ENCODE measurements at regions not wholly inside any gene's neighbourhood (a gene's known extent, or its start where the extent isn't known, plus 50 kb on each side); places are given as distances from the start of the nearest gene placed in this dataset.

DNA sequence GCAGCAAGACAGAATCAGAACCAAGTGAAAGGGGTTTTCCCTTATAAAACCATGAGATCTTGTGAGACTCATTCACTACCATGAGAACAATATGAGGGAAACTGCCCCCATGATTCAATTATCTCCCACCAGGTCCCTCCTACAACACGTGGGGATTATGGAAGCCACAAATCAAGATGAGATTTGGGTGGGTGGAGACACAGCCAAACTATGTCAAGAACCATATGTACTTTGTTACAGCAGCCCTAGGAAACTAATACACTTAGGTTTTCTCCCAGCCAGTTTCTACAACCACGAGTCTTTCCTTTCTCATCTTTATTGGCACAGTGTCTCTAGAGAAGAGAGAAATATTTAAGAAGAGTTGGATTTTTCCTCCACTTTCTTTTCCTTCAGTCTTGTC, 72.6 kb downstream of the BTG1 start:
- H3K27me3 ChIP-seq (replicated peaks; ENCODE audit: insufficient read depth, low read depth, low read length, poor library complexity): no peaks in the 10 kb centered on the region
- H3K4me3 ChIP-seq (ENCODE audit: low read depth, low read length, poor library complexity, severe bottlenecking): no peak overlapping the region
- peaks cover 3% of the 10 kb centered on the region for H3K4me1 ChIP-seq (ENCODE audit: insufficient read depth, low read length, poor library complexity, severe bottlenecking)
- ChIA-PET CTCF (no interaction called here), POLR2A (ENCODE audit: low non-redundant PET) (no interaction called here)
- no peaks in the 10 kb centered on the region for H3K36me3 ChIP-seq (ENCODE audit: insufficient read depth, low read length, poor library complexity, severe bottlenecking)
- intact Hi-C loops (cut with micrococcal nuclease; ENCODE audit: unreplicated experiment): no loop called here
- TF ChIP-seq EZH2 (IDR thresholded peaks at IDR 0.05; ENCODE audit: borderline replicate concordance, low read depth, low read length, poor library complexity, severe bottlenecking): no peak
- TF ChIP-seq, protein P1, sequence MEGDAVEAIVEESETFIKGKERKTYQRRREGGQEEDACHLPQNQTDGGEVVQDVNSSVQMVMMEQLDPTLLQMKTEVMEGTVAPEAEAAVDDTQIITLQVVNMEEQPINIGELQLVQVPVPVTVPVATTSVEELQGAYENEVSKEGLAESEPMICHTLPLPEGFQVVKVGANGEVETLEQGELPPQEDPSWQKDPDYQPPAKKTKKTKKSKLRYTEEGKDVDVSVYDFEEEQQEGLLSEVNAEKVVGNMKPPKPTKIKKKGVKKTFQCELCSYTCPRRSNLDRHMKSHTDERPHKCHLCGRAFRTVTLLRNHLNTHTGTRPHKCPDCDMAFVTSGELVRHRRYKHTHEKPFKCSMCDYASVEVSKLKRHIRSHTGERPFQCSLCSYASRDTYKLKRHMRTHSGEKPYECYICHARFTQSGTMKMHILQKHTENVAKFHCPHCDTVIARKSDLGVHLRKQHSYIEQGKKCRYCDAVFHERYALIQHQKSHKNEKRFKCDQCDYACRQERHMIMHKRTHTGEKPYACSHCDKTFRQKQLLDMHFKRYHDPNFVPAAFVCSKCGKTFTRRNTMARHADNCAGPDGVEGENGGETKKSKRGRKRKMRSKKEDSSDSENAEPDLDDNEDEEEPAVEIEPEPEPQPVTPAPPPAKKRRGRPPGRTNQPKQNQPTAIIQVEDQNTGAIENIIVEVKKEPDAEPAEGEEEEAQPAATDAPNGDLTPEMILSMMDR (conservative IDR thresholded peaks at IDR 0.05; ENCODE audit: low read depth, low read length): no peak
- no peaks in the 10 kb centered on the region for H3K9me3 ChIP-seq (ENCODE audit: low read depth, low read length, poor library complexity, severe bottlenecking)
- no peak overlapping the region for H3K27ac ChIP-seq (ENCODE audit: low read depth, low read length, poor library complexity, severe bottlenecking)
- no TSS peak for BruUV-seq (replicated peaks)
- DNase-seq (ENCODE audit: low spot score): no peak

DNA sequence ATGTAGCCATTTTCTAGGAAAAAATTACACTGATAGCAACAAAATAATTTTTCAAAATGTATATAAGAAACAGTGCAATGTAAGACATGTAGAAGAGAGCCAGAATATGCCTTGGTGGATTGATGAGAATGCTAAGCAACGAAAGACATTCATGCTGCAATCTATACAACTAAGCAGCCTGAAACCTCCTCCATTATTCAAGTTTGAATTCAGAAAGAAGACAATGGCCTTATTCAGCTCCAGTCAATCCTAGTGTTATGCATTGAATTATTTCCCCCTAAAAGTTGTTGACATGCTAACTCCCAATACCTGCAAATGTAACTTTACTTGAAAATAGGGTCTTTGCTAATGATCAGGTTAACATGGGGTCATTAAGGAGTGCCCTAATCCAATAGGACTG, 73.5 kb downstream of the BTG1 start:
- Histone ChIP-seq H3K36me3 (ENCODE audit: insufficient read depth, low read length, poor library complexity, severe bottlenecking) (no peaks in the 10 kb centered on the region), H3K4me1 (ENCODE audit: insufficient read depth, low read length, poor library complexity, severe bottlenecking) (no peaks in the 10 kb centered on the region), H3K27ac (ENCODE audit: low read depth, low read length, poor library complexity, severe bottlenecking) (no peak overlapping the region), H3K27me3 (replicated peaks; ENCODE audit: insufficient read depth, low read depth, low read length, poor library complexity) (no peaks in the 10 kb centered on the region), H3K9me3 (ENCODE audit: low read depth, low read length, poor library complexity, severe bottlenecking) (no peaks in the 10 kb centered on the region), H3K4me3 (ENCODE audit: low read depth, low read length, poor library complexity, severe bottlenecking) (no peak overlapping the region)
- CTCF ChIA-PET: no interaction called here
- POLR2A ChIA-PET (ENCODE audit: low non-redundant PET): no interaction called here
- intact Hi-C loops (cut with micrococcal nuclease; ENCODE audit: unreplicated experiment): no loop called here
- TF ChIP-seq EZH2 (IDR thresholded peaks at IDR 0.05; ENCODE audit: borderline replicate concordance, low read depth, low read length, poor library complexity, severe bottlenecking): no peak
- TF ChIP-seq, protein P1 (conservative IDR thresholded peaks at IDR 0.05; ENCODE audit: low read depth, low read length): no peak
- DNase-seq (ENCODE audit: low spot score): no peak
- no TSS peak for BruUV-seq (replicated peaks)

DNA sequence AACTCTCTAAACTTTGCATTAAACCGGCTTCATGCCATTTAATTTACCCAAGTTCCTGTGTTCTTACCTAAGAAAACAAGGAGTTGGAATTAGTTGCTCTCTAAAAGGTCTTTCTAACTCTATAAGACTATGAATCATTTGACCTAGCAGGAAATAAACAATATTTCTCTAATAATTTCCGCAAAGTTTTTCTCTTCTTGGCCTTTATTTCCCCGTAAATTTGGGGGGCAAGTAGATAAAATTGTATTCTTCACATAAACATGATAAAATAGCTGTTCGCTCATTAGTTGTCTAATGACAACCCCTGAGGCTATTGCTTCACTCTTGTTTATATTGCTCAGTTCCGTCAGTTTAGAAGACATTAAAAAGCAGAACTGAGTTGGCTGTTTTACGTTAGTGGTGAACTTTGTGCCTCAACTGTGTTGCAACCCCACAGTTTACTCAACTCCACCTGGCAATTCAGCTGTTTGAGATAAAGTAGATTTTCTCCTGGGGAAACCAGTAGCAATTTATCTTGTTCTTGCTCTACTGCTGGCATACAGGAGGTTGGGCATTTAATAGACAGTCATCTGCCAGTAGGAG, 74.7 kb downstream of the BTG1 start:
- DNase-seq (ENCODE audit: low spot score): no peak
- ChIA-PET POLR2A (ENCODE audit: low non-redundant PET) (no interaction called here), CTCF (no interaction called here)
- Histone ChIP-seq H3K36me3 (ENCODE audit: insufficient read depth, low read length, poor library complexity, severe bottlenecking) (no peaks in the 10 kb centered on the region), H3K4me3 (ENCODE audit: low read depth, low read length, poor library complexity, severe bottlenecking) (no peak overlapping the region), H3K9me3 (ENCODE audit: low read depth, low read length, poor library complexity, severe bottlenecking) (no peaks in the 10 kb centered on the region), H3K27ac (ENCODE audit: low read depth, low read length, poor library complexity, severe bottlenecking) (no peak overlapping the region), H3K4me1 (ENCODE audit: insufficient read depth, low read length, poor library complexity, severe bottlenecking) (no peaks in the 10 kb centered on the region), H3K27me3 (replicated peaks; ENCODE audit: insufficient read depth, low read depth, low read length, poor library complexity) (no peaks in the 10 kb centered on the region)
- TF ChIP-seq EZH2 (IDR thresholded peaks at IDR 0.05; ENCODE audit: borderline replicate concordance, low read depth, low read length, poor library complexity, severe bottlenecking): no peak
- TF ChIP-seq, protein P1 (conservative IDR thresholded peaks at IDR 0.05; ENCODE audit: low read depth, low read length): no peak
- intact Hi-C loops (cut with micrococcal nuclease; ENCODE audit: unreplicated experiment): no loop called here
- no TSS peak for BruUV-seq (replicated peaks)

Measured in A673 (cell line).